Prostate gland (tissue), 2 donors: ENCODE measurements at regions not wholly inside any gene's neighbourhood (a gene's known extent, or its start where the extent isn't known, plus 50 kb on each side); places are given as distances from the start of the nearest gene placed in this dataset.

Source experiments
- CTCF ChIP-seq, 4 experiments: fragments of 200-600 bp in 2 of 4; fragments of 450-650 bp in 2 of 4; sonication (generic) in 2 of 4; IDR thresholded peaks; 1 replicate in 3 of 4; 2 replicates in 1 of 4; pipeline ENCODE4 v1.5.1; 2016 to 2019; ENCODE audit warnings: antibody characterized with exemption in 4 of 4, mild to moderate bottlenecking in 2 of 4, moderate library complexity in 2 of 4
- POLR2A ChIP-seq: fragments of 450-650 bp; IDR thresholded peaks from one replicate; pipeline ENCODE4 v1.6.1; 2016; ENCODE audit warnings: antibody characterized with exemption, mild to moderate bottlenecking
- POLR2AphosphoS5 ChIP-seq: sonication (generic); formaldehyde crosslinking; IDR thresholded peaks from one replicate; pipeline ENCODE4 v1.6.1; 2017; ENCODE audit warnings: antibody characterized with exemption

GRCh38 chrX:20378233-20378920, 111.7 kb upstream of the RPS6KA3 start:
- TF ChIP-seq CTCF (IDR thresholded peaks at IDR 0.05) (no peak), POLR2AphosphoS5 (no peak), POLR2A (no peak)
